ENCODE measurements at regions not wholly inside any gene's neighbourhood (a gene's known extent, or its start where the extent isn't known, plus 50 kb on each side); places are given as distances from the start of the nearest gene placed in this dataset.

- TF ChIP-seq CTCF (IDR thresholded peaks at IDR 0.05; ENCODE audit: borderline replicate concordance, control extremely low read depth, extremely low read depth, insufficient read depth, missing control alignments), result no peak
- in situ Hi-C loops (cut with MboI; ENCODE audit: low sequenced_read_pairs, unreplicated experiment), result no loop called here
- no peak for DNase-seq (ENCODE audit: low spot score)
Measured at GRCh38 chr9:108099854-108100253, 610.3 kb upstream of the KLF4 start.

- in situ Hi-C loops (cut with MboI; ENCODE audit: low sequenced_read_pairs, unreplicated experiment), result no loop called here
- DNase-seq (ENCODE audit: low spot score), result no peak
- TF ChIP-seq CTCF (IDR thresholded peaks at IDR 0.05; ENCODE audit: borderline replicate concordance, control extremely low read depth, extremely low read depth, insufficient read depth, missing control alignments), result no peak
Measured at GRCh38 chr9:108095496-108095895, 605.9 kb upstream of the KLF4 start.

- no peak for TF ChIP-seq CTCF (IDR thresholded peaks at IDR 0.05; ENCODE audit: borderline replicate concordance, control extremely low read depth, extremely low read depth, insufficient read depth, missing control alignments)
- DNase-seq (ENCODE audit: low spot score), result no peak
Measured at GRCh38 chr9:108094676-108094993, 605.1 kb upstream of the KLF4 start.

GRCh38 chr9:108093773-108094675 is 604.5 kb upstream of the KLF4 start:
- DNase-seq (ENCODE audit: low spot score), result no peak
- in situ Hi-C loops (cut with MboI; ENCODE audit: low sequenced_read_pairs, unreplicated experiment), result no loop called here
- TF ChIP-seq CTCF (IDR thresholded peaks at IDR 0.05; ENCODE audit: borderline replicate concordance, control extremely low read depth, extremely low read depth, insufficient read depth, missing control alignments), result no peak

More at GRCh38 chr9:108094676-108094993, 605.1 kb upstream of the KLF4 start:
- in situ Hi-C loops (cut with MboI; ENCODE audit: low sequenced_read_pairs, unreplicated experiment), result no loop called here

- no peak for DNase-seq (ENCODE audit: low spot score)
- in situ Hi-C loops (cut with MboI; ENCODE audit: low sequenced_read_pairs, unreplicated experiment), result no loop called here
- no peak for TF ChIP-seq CTCF (IDR thresholded peaks at IDR 0.05; ENCODE audit: borderline replicate concordance, control extremely low read depth, extremely low read depth, insufficient read depth, missing control alignments)
Measured at GRCh38 chr9:108088916-108089315, 599.3 kb upstream of the KLF4 start.

- in situ Hi-C loops (cut with MboI; ENCODE audit: low sequenced_read_pairs, unreplicated experiment), result no loop called here
- no peak for TF ChIP-seq CTCF (IDR thresholded peaks at IDR 0.05; ENCODE audit: borderline replicate concordance, control extremely low read depth, extremely low read depth, insufficient read depth, missing control alignments)
- DNase-seq (ENCODE audit: low spot score), result no peak
Measured at GRCh38 chr9:108087781-108088180, 598.2 kb upstream of the KLF4 start.
